GM19239 (cell line): ENCODE measurements at regions not wholly inside any gene's neighbourhood (a gene's known extent, or its start where the extent isn't known, plus 50 kb on each side); places are given as distances from the start of the nearest gene placed in this dataset.

Experiments
- DNase-seq: peaks from one replicate; pipeline ENCODE4 v3.0.0; 2011; ENCODE audit warnings: low spot score; ENCODE audit not compliant: insufficient read length
- FAIRE-seq: peaks from 2 replicates; lab custom pipeline; 2011; peaks lifted over from hg19 to GRCh38; lab: Jason Lieb, UNC

- FAIRE-seq, result no peak
Observed at GRCh38 chr2:120826716-120827410, 91.2 kb downstream of the GLI2 start.

GRCh38 chr2:120828066-120828465 lies 92.4 kb downstream of the GLI2 start:
- FAIRE-seq (no peak), DNase-seq (no peak)

More at GRCh38 chr2:120826716-120827410, 91.2 kb downstream of the GLI2 start:
- no peak for DNase-seq

- DNase-seq, result no peak
- FAIRE-seq, result no peak
Observed at GRCh38 chr2:120828829-120829632, 93.4 kb downstream of the GLI2 start.

- DNase-seq (no peak), FAIRE-seq (no peak)
Observed at GRCh38 chr2:120829633-120830025, 94.0 kb downstream of the GLI2 start.

GRCh38 chr2:120830096-120830830 lies 94.6 kb downstream of the GLI2 start:
- no peak for DNase-seq
- FAIRE-seq, result no peak

GRCh38 chr2:120831086-120831485 lies 95.4 kb downstream of the GLI2 start:
- DNase-seq, result no peak
- FAIRE-seq, result no peak

GRCh38 chr2:120831891-120832290 lies 96.2 kb downstream of the GLI2 start:
- DNase-seq (no peak), FAIRE-seq (no peak)

- DNase-seq, result no peak
- no peak for FAIRE-seq
Observed at GRCh38 chr2:120832296-120833070, 96.8 kb downstream of the GLI2 start.

- DNase-seq (no peak), FAIRE-seq (no peak)
Observed at GRCh38 chr2:120833127-120833675, 97.5 kb downstream of the GLI2 start.

- FAIRE-seq (no peak), DNase-seq (no peak)
Observed at GRCh38 chr2:120834206-120834605, 98.5 kb downstream of the GLI2 start.

- FAIRE-seq (no peak), DNase-seq (no peak)
Observed at GRCh38 chr2:120836281-120836680, 100.6 kb downstream of the GLI2 start.

- FAIRE-seq (no peak), DNase-seq (no peak)
Observed at GRCh38 chr2:120840795-120841487, 105.3 kb downstream of the GLI2 start.

- FAIRE-seq, result no peak
- DNase-seq, result no peak
Observed at GRCh38 chr2:120842456-120843439, 107.1 kb downstream of the GLI2 start.

GRCh38 chr2:120844070-120844738 lies 108.5 kb downstream of the GLI2 start:
- FAIRE-seq, result no peak
- DNase-seq, result no peak

GRCh38 chr2:120845277-120845676 lies 109.6 kb downstream of the GLI2 start:
- DNase-seq, result no peak
- no peak for FAIRE-seq

GRCh38 chr2:120846406-120847095 lies 110.9 kb downstream of the GLI2 start:
- DNase-seq, result no peak
- FAIRE-seq, result no peak

- FAIRE-seq (no peak), DNase-seq (no peak)
Observed at GRCh38 chr2:120847700-120848321, 112.1 kb downstream of the GLI2 start.
